ENCODE measurements at regions not wholly inside any gene's neighbourhood (a gene's known extent, or its start where the extent isn't known, plus 50 kb on each side); places are given as distances from the start of the nearest gene placed in this dataset.
"Not testable (repeated sequence)": the region's sequence is repeated elsewhere in the genome, so short reads cannot be mapped to it uniquely, and the experiment has no call there.

DNA sequence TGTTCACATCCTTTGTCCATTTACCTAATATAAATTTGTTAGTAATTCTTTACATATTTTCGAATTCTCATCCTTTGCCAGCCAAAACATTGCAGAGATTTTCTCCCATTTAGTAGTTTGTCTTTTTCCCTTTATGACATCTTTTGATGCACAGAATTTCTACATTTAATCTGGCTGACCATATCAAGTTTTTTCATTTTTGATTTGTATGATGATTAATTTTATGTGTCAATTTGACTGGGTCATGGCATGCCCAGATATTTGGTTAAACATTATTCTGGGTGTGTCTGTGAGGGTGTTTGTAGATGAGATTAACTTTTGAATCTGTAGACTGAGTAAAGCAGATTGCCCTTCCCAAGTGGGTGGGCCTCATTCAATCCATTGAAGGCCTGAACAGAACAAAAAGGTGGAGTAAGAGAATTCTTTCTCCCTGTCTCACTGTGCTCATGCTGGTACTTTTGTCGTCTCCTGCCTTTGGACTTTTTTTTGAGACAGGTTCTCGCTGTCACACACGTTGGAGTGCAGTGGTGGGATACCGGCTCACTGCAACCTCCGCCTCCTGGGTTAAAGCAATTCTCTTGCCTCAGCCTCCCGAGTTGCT lies 72.1 kb upstream of the EPB41L1 start:
- H3K4me3 ChIP-seq (ENCODE audit: low read depth, low read length) = no peak overlapping the region
- TF ChIP-seq, protein P1, sequence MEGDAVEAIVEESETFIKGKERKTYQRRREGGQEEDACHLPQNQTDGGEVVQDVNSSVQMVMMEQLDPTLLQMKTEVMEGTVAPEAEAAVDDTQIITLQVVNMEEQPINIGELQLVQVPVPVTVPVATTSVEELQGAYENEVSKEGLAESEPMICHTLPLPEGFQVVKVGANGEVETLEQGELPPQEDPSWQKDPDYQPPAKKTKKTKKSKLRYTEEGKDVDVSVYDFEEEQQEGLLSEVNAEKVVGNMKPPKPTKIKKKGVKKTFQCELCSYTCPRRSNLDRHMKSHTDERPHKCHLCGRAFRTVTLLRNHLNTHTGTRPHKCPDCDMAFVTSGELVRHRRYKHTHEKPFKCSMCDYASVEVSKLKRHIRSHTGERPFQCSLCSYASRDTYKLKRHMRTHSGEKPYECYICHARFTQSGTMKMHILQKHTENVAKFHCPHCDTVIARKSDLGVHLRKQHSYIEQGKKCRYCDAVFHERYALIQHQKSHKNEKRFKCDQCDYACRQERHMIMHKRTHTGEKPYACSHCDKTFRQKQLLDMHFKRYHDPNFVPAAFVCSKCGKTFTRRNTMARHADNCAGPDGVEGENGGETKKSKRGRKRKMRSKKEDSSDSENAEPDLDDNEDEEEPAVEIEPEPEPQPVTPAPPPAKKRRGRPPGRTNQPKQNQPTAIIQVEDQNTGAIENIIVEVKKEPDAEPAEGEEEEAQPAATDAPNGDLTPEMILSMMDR (IDR thresholded peaks at IDR 0.05; ENCODE audit: control insufficient read depth, extremely low read depth, insufficient read depth) = no peak
- no peak for DNase-seq (ENCODE audit: low read depth)

- DNase-seq (ENCODE audit: low read depth); H3K4me3 ChIP-seq (ENCODE audit: low read depth, low read length): not testable (repeated sequence)
Observed at GRCh38 chr20:36083200-36083599, 71.3 kb upstream of the EPB41L1 start.

DNA sequence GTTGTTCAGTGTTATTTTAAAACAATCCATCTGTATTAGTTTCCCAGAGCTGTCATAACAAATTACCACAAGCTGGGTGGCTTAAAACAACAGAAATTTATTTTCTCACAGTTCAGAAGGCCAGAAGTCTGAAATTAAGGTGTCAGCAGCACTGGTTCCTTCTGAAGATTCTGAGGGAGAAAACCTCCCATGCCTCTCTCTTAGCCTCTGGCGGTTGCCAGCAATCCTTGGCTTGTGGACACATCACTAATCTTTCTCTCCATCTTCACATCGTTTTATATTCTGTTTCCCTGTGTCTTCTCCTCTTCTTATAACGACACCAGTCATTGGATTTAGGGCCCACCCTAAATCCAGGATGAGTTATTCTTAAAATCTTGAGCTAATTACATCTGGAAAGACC lies 70.2 kb upstream of the EPB41L1 start:
- no peak overlapping the region for H3K4me3 ChIP-seq (ENCODE audit: low read depth, low read length)
- TF ChIP-seq, protein P1 (IDR thresholded peaks at IDR 0.05; ENCODE audit: control insufficient read depth, extremely low read depth, insufficient read depth) = no peak
- no peak for DNase-seq (ENCODE audit: low read depth)

- TF ChIP-seq, protein P1 (IDR thresholded peaks at IDR 0.05; ENCODE audit: control insufficient read depth, extremely low read depth, insufficient read depth) = no peak
- no peak for DNase-seq (ENCODE audit: low read depth)
- no peak overlapping the region for H3K4me3 ChIP-seq (ENCODE audit: low read depth, low read length)
Observed at GRCh38 chr20:36084897-36085613, 69.5 kb upstream of the EPB41L1 start.

DNA sequence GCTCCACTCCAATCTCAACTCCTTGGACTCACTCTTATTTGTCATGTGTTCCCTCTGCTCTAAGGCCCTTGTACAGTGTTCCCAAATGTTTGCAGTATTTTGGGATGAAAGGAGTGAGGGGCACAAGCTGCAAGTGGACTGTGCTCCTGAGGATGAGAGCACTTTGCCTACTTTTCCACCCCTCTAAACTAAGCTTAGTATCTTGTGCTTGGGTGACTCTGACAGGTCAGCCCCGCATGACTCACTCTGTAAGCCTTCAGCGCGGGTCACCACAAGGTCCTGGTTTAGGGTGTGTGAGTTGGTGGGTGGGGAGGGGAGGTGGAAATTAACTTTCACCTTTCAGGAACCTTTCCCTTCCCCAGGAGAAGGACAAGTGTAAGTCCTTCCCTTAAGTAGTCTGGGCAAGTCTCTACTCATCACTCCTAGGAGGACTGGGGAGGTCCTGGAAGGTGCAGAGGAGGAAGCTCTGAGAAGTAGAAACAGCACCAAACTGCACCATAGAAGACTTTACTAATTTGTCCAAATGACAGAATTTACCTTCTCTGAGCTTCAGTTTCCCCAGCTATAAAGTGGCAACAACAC lies 68.8 kb upstream of the EPB41L1 start:
- TF ChIP-seq, protein P1 (IDR thresholded peaks at IDR 0.05; ENCODE audit: control insufficient read depth, extremely low read depth, insufficient read depth) = no peak
- no peak for DNase-seq (ENCODE audit: low read depth)
- no peak overlapping the region for H3K4me3 ChIP-seq (ENCODE audit: low read depth, low read length)

DNA sequence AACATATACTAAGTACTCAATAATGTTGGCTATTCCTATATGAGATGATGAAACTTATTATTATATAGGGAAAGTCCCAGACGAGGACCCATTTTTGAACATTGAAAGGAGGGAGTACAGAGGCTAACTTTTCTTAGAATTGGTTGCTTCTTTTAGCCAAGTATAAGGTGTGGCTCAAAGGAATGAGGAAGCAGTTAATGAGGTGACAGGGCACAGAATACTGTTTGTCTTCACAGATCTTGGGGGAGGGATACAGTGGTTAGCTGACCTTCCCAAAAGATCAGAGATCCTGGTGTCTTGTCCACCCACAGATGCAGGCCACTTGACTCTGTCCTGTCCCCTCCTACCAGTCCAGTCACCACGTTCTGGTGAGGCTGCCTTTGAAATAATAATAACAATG lies 67.8 kb upstream of the EPB41L1 start:
- TF ChIP-seq, protein P1 (IDR thresholded peaks at IDR 0.05; ENCODE audit: control insufficient read depth, extremely low read depth, insufficient read depth) = no peak
- DNase-seq (ENCODE audit: low read depth) = no peak
- H3K4me3 ChIP-seq (ENCODE audit: low read depth, low read length) = no peak overlapping the region

DNA sequence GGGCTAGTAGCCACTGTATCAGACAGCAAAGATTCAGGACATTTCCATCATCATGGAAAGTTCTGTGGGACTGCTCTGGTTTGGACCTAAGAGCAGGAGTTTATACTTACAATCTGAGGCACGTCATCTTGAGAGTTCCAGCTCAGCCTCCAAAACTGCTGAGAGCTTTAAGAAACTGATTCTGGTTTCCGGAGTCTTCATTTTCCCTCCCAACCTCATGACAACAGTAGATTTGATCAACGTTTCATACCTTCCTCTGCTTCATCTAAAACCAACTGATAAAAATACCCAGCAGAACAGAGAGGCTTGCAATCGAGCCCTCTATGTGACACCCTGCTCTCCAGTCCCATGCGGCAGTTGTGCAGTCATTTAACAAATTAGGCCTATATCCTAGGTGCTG lies 64.3 kb upstream of the EPB41L1 start:
- TF ChIP-seq, protein P1 (IDR thresholded peaks at IDR 0.05; ENCODE audit: control insufficient read depth, extremely low read depth, insufficient read depth) = no peak
- no peak for DNase-seq (ENCODE audit: low read depth)
- no peak overlapping the region for H3K4me3 ChIP-seq (ENCODE audit: low read depth, low read length)

Data from LNCaP clone FGC (cell line).